GM19397 (cell line): ENCODE measurements at regions not wholly inside any gene's neighbourhood (a gene's known extent, or its start where the extent isn't known, plus 50 kb on each side); places are given as distances from the start of the nearest gene placed in this dataset.

ENCODE experiments used
- ATAC-seq: cut with Tn5 transposase; IDR thresholded peaks from one replicate; pipeline ENCODE4 v1.9.1; 2021; ENCODE audit warnings: mild to moderate bottlenecking, moderate library complexity; ENCODE audit not compliant: unreplicated experiment

DNA sequence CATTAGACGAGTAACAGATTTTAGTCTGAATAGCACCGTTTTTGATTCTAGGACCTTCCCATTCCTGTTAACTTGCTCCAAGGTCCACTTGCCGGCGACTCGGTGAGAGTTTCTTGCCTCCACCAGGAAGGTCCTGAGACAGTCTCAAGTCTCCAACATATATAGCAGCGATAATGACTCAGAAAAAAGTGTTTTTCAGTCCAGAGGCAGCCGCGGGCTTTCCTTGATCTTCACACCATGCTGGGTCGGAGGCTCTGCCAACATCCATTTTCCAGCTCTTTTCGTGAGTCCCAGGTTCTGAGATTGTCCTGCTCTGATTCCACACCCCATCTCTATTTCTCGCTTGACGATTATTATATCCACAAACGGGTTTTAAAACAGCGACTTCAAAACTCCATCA, 170.5 kb downstream of the GPX5 start:
- no peak for ATAC-seq

DNA sequence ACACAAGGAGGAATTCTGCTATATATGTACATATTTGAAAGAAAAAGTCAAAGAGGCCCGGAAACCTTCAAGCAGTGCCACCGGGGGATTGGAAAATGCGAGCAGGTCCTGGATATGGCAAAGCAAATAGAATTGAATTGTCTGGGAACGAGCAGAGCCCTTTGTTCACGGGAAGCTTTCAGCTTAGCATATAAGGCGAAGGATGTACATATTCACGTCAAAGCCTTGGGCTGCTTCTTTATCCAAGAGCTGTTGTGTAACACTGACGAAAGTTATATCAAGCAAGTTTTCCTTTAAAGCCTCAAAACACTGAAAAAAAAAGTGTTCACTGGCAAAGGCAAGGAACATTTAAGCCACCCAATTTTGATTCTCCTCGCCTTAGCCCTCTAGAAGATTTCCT, 171.0 kb downstream of the GPX5 start:
- no peak for ATAC-seq

DNA sequence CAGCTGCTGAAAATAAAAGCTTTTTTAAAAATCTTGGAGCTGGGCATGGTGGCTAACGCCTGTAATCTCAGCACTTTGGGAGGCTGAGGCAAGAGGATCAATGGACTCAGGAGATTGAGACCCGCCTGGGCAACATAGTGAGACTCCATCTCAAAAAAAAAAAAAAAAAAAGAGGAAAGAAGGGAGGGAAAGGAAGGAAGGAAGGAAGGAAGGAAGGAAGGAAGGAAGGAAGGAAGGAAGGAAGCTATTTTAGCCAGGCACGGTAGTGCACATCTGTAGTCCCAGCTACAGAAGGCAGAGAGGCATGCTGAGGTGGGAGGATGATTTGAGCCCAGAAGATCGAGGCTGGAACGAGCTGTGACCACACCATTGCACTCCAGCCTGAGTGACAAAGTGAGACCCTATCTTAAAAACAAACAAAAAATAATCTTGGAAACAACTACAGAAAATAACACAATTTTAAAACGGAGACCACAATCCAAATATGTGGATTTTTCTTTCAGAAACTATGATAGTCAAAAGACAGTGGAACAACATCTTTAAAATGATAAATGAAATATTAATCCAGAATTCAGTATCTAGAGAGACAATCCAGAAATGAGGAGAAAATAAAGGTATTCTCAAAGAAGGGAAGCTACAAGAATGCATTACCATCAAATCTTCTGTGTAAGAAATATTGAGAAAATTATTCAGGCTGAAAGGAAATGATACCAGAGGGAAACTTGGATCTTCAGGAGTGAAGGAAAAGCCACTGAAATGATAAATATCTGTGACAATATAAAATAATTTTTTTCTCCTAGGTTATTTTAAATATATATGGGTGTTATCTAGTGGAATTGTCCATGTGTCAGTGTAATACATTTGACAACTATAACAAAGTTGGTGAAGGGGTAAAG, 182.0 kb downstream of the GPX5 start:
- no peak for ATAC-seq

DNA sequence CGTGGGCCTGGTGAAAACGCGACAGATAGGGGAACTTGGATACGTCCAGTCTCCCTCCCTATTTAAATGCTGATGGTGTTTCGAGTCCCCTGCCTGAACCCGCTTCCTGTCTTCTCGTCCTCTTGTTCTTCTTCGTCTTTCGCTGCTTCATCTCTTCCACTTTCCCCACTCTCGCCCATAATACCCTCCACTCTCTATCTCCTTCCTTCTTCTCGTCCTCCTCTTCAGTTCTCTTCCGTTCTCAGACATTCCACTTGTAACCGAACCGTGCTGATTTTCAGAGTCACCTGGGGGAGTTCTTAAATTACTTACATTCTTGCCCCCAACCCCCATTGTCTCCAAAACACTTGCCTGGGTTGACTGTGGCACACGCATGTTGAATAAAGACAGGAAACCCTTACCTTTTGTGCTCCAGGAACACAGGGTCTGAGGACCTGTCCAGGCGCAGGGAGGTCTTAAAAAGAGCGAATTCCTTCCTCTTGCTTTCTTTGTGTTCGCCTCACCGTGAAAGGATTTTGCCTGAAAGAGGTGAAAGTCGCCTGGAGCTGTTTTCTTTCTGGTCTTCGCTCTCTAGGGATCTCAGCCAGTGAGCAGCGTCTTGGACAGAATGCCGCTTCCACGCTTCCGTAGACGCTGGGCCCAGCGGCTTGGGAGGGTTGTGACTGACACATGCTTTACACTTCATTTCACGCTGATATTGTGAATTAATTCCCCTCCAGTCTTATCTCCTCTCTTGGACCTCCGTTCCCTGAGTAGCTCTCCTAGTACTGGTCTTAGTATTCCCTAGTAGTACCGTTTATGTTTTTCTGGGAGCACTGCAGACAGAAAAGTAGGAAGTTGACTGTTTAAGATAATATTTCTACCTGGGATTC, 184.0 kb downstream of the GPX5 start:
- no peak for ATAC-seq

DNA sequence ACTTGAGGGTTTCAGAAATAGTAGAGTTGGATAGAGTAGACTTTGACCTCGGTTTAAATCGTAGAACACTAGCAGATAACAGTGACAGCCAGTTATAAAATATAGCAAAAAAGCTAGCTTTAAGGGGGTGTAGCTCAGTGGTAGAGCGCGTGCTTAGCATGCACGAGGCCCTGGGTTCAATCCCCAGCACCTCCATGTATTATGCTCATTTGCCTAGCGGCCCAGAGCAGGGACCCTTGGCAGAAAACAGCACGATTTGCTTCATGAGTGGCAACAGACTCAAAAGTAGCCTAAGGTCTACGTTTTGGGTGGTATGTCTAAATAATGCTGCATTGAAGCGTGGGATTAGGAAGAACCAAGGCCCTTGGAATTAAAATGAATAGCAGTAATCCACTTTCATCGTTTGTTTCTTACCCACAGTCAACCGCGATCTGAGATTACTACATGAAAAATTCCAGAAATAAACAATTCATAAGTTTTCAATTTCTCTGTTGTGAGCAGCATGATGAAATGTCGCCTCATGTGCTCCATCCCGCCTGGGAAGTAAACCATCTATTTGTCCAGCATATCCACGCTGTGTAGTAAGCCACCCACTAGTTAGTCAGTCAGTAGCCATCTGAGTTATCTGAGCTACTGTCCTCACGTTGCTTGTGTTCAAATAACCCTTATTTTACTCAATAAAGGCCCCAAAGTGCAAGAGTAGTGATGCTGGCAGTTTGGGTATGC, 184.9 kb downstream of the GPX5 start:
- ATAC-seq = no peak

DNA sequence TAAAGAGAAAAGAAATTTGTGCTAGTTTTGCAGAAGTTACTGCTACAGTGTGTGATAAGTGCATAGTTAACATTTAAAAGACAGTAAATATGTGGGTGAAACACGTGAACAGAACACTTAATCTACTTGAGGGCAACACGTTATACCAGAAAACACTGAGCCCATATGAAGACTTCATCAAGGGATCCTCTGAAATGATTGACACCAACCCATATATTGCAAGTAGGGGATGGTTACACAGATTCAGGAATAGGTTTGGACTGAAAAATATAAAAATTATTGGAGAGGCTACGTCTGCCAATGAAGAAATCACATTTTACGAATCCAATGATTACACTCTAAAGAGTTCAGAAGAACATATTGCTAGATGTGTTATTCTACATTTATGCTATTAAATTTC, 185.6 kb downstream of the GPX5 start:
- no peak for ATAC-seq

DNA sequence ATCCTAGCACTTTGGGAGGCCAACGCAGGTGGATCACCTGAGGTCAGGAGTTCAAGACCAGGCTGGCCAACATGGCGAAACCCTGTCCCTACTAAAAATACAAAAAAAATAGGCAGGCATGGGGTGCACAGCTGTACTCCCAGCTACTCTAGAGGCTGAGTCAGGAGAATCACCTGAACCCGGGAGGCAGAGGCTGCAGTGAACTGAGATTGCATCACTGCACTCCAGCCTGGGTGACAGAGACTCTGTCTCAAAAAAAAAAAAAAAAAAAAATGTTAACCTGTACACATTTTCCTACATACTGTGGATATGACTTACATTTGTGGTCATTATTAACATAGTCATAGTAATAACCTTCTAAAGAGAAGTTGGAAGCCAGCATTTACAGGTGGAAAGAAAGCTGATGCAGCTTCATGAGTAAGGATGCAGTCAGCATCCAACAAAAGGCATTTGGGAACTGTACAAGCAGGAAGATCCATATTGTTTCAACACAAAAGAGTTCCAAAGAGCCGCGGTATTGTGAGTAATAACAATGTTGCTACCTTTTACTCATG, 186.2 kb downstream of the GPX5 start:
- no peak for ATAC-seq

DNA sequence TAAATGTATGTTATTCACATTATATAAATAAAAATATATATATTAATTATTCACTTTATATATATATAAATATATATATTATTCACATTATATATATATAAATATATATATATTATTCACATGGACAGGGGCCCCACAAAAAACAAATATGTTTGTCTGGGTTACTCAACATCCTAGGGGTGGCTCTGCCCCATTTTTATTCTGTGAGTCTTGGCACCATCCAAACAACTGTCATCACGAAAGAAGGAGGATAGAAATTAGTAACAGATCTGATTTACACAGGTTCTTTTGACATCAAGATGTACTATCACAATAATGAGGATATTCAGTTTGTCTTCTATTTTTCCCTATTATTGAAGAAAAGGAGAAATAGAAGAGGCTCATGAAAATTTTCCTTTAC, 187.3 kb downstream of the GPX5 start:
- ATAC-seq = no peak

DNA sequence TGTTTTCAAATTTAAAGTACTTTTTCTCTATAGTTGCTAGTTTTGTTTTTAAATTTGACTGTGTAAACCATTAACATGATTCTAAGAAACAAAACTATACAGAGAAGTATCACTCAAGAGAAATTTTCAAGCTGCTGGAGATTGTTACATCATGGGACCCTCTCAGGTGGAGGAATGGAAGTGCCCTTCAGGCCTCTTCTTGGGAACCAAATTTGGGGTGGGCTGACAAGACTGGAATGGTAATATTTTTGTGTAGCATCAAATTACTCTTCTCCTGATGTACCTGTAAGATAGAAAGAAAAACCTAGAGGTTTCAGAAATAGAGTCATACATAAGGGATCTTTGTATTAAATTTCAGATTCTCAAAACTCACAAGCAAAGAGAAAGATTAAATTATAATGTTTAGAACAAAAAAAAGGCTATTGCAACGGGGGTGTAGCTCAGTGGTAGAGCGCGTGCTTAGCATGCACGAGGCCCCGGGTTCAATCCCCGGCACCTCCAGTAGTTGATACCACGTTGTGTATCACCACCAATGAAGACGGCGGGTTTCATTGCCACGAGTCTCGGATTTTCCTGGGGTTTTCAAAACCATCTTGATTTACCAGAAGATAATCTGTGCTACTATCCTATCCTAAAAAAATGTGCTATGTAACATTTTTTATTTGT, 193.7 kb downstream of the GPX5 start:
- no peak for ATAC-seq

DNA sequence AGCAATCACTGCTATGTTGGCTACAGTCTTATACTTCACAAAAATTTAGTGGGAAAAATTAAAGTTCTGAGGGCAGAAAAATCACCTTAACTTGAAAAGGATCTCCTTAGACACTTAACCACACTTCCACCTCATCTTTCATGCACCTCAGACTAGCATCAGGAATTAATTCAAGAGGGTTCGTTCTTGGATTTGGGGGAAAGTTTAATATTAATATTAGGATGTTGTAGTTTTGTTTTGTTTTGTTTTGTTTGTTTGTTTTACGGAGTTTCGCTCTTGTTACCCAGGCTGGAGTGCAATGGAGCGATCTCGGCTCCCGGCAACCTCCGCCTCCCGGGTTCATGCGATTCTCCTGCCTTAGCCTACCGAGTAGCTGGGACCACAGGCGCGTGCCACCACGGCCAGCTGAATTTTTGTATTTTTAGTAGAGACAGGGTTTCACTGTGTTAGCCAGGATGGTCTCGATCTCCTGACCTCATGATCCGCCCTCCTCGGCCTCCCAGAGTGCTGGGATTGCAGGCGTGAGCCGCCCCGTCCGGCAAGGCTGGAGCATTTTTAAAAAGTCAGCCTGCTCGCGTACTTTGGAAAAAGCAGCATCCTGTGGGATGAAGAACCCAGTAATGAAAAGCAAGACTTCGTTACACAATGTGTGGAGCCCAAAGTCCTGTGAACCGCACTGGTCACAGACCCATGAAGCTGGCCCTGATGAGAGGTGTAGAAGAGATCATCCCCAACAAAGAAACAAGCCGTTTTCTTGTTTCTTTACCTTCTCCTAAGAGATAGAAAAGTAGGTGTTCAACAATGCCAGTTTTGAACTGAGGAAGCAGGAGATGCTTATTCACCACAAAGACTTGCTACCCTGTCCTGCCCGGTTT, 194.9 kb downstream of the GPX5 start:
- no peak for ATAC-seq

DNA sequence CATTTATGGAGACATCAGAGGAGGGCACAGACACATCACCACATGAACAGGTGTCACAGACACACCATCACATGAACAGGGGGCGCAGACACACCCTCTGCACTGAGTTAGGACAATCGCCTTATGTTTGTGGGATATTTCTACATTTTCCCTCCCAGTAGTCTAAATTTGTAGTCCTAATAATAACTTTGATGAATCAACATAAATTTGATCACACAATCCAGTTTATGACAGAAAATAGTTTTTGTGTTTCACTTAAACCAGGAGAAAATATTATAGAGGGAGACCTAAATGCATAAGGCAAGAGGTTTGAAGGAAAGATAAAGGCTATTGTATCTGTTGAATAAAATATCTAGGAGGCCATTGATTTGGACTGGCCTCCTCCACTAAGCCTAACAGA, 195.7 kb downstream of the GPX5 start:
- ATAC-seq = no peak

DNA sequence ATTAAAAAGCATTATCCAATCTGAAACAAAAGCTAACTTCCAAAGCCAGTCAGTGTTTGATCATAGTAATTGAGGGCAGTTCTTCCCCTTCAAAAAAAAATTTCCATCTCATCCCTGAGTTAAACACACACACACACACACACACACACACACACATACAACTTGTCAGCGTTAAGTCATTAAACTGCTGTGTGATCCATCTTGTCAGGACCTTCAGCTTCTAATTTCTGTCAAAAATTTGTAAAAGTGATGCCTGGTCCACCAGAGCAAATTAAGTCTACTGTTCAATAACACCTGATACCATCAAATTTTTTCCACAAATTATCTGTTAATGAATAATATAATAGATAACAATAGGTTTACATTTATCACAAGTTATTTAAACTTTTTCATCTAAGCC, 198.7 kb downstream of the GPX5 start:
- no peak for ATAC-seq

DNA sequence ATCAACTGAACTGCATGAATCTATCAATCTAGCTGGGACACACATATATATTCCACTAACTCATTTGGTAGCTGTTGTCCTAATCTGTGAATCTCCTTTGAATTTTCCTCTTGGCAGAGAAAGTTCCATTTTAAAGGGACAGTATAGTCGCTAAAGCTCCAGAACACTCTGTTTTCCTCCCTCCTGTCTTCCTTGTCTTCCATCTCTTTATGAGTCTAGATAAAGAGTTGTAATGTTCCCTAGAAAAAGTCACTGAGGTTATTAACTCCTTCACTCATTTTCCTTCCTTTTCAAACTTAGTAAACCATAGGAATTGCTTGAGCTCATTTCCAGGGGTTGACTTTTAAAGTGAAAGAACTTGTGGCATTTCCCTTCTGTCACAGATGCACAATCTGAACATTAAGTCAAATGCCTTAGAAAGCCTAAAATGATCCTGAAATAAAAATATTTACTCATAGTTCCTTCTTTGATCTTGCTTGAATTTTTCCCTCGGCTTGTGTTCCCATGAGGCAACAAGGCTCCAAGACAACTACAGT, 198.4 kb downstream of the TRIM27 start:
- ATAC-seq = no peak

DNA sequence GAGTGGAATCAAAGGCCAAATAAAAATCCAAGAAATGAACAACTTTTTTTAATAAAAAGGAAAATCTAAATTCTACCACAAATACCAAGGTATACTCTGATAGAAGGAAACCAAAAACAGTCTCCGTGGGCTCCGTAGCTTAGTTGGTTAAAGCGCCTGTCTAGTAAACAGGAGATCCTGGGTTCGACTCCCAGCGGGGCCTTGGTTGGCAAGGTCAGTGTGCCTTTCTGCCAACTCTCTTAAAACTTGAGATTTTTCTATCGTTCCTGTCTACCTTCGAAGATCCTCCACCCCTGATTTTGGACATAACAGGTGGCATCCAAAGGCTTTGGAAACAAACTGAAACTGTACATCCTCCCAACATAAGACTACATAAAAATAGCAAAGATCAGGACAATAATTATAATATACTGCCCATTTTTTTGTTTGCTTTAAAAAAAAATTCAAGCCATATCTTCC, 197.9 kb downstream of the TRIM27 start:
- no peak for ATAC-seq

DNA sequence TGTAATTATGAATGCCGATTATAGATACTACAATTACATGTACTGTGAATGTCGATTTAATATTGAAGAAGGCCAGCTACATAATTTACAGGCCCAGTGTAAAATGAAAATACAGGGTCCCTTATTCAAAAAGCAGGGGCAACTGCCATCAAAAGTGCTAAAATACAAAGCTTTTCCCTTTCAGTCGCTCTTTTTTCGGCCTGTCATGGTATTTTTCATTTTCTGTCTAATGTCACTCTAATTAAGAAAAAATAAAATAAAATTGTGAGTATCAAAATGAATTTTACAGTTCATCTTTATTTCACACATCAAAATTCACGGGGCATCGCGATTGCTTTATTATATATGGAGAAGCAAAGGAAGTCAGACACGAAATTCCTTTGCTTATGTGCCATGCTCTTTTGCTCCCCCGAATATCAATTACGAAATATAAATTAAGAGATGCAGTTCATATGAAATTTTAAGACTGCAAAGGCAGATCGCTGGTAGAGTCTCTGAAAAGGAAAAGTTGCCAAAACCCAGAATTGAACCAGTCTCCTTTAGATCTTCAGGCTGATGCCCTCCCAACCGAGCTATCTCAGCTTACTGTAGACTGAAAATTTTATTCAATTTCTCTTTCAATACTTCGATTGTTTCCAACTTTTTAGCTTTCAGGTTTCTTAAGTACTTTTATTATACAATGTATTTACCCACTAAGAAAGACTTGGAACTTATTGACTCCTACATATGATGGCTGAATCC, 197.0 kb downstream of the TRIM27 start:
- no peak for ATAC-seq

DNA sequence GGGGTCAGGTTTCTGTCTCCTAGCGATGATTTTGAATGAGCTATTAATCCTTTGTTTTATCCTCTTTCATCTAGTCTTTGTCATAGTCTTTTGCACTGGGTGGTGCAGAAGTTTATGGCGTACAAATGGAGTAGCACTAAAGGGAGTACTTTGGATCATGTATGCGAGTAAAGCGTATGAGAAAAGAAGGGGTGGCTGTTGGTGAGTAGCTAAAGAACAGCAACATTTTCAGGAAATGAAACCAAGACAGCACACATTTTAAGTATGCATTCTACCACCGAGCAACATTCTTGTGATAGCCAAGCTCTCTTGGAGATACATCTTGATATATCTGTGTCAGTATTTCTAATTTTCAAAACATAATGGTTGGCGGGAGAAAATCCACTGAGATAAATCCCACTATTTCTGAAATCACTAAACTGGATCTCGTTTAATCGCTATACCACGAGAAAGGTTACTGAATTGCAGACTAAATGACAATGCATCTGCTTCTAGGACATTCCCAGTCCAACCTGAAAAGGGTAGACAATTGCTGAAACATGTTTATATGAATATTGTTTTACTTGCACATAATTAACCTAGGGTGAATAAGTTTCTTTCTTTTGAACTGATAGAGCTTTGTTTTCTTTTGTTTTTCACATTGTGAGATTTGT, 196.1 kb downstream of the TRIM27 start:
- no peak for ATAC-seq

DNA sequence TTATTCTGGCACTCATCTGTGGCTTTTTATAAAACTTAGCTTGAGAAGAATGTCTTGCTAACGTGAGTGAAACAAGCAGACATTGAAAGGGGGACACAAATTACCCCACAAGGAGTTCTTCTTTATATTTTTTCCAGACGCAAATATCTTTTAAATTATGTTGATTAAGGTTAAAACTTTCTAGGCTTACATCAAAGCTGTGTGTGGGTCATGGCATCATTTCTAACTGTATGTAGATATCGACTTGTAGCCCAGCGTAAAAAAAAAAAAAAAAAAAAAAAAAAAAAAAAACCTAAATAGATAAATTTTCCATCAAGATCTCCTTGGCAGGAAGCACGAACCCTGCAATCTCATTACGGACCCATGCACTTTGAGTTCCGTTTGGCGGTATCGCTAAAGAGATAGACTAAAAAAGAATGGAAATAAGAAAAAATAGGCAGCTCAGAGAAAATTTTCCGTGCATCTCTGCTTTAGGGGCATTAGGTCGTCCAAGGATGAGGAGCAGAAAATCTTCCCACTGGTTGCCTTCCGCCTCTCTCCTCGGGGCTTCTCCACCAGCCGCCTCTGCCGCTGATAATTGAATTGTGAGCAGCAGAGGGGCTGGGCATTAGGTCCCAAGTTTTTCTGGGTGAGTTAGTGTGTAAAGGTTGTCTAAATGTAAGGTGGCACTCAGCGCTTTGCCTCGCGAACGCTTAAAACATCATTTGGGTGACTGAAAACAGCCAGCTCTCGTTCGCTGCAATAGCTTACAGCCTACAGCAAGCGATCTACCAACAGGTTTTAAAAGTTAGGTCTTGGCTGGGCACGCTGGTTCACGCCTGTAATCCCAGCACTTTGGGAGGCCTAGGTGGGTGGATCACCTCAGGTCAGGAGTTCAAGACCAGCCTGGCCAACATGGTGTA, 194.0 kb downstream of the TRIM27 start:
- no peak for ATAC-seq
